ENCODE measurements at regions not wholly inside any gene's neighbourhood (a gene's known extent, or its start where the extent isn't known, plus 50 kb on each side); places are given as distances from the start of the nearest gene placed in this dataset.

DNA sequence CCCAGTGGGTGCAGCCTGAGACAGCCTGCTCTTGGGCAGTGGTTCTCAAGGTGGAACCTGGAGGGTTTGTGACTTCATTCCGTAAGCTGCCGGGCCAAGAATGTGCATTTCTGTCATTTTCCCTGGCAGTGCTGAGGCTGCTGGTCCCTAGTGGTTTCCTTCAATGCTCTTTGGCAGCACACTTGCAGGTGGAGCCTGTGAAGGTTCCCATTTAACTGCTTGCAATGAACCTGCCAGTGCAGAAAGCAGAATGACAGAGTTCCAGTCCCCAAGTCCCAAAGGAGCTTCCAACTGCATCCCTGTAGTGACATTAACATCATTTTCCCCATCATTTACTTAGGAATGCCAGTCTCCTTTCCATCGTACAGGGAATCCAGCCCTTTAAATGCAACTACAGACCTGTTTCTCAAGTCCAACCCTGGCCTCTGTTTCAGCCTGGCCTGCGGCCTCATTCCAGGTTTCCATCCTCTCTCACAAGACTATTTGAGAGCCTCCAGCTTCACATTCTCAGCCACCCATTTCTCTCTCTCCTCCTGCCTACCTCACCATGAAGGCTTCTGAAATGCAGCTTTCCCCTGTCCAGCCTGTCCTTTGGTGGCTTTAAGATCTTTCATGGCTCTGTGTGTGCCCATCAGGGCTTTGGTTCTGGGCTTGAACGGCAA lies 149.7 kb upstream of the GGTLC1 start:
- Histone ChIP-seq H3K27ac (no peak overlapping the region), H3K4me3 (no peak overlapping the region), H3K27me3 (no peaks in the 10 kb centered on the region), H3K36me3 (no peaks in the 10 kb centered on the region), H3K9me3 (peaks cover 0 to 9% (median 0%) of the 10 kb centered on the region in 4 donors), H3K4me1 (no peaks in the 10 kb centered on the region)
- no peak for TF ChIP-seq EP300 (IDR thresholded peaks at IDR 0.05)
- TF ChIP-seq, protein P1, sequence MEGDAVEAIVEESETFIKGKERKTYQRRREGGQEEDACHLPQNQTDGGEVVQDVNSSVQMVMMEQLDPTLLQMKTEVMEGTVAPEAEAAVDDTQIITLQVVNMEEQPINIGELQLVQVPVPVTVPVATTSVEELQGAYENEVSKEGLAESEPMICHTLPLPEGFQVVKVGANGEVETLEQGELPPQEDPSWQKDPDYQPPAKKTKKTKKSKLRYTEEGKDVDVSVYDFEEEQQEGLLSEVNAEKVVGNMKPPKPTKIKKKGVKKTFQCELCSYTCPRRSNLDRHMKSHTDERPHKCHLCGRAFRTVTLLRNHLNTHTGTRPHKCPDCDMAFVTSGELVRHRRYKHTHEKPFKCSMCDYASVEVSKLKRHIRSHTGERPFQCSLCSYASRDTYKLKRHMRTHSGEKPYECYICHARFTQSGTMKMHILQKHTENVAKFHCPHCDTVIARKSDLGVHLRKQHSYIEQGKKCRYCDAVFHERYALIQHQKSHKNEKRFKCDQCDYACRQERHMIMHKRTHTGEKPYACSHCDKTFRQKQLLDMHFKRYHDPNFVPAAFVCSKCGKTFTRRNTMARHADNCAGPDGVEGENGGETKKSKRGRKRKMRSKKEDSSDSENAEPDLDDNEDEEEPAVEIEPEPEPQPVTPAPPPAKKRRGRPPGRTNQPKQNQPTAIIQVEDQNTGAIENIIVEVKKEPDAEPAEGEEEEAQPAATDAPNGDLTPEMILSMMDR (IDR thresholded peaks at IDR 0.05), result no peak
- no peak for TF ChIP-seq POLR2AphosphoS5 (IDR thresholded peaks at IDR 0.05)
- TF ChIP-seq POLR2A (IDR thresholded peaks at IDR 0.05), result no peak
- DNase-seq (no peak), ATAC-seq (ENCODE audit: low FRiP score in 2 of 2) (no peak)
- 86% methylated on average over 5 of the region's 5 CpGs for WGBS, 2 donors

DNA sequence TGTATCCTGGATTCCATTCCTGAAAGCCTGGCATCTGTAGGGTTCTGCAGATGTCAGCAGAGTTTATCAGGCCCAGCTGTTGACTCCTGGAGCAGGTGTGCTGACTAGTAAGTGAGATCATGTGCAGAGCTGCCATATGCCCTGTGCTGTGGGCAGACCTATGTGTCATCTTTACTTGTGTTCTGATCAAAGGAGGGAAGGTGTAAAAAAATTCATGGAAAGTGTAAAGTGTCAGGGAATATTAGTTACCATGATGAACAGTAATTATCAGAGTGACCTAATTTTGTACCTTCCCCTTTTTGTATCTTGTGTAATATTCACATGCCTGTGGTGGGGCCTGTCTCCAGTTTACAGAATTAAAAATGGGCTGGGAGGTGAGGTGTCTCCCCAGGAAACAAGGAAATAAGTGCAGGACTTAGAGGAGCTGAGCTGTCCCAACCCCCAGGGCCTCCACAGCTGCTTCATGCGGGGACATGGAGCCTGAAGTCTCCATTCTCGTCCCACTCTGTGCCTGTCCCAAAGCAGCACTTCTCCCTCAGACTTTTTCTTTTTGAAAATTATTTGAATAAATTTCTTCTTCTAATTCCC lies 148.2 kb upstream of the GGTLC1 start:
- H3K9me3 ChIP-seq, result peaks cover 0 to 9% (median 0%) of the 10 kb centered on the region in 4 donors
- WGBS, 2 donors, result 71 to 75% methylated on average over 2 of the region's 2 CpGs
- H3K4me1 ChIP-seq, result no peaks in the 10 kb centered on the region
- ATAC-seq (ENCODE audit: low FRiP score in 2 of 2), result no peak
- no peak overlapping the region for H3K4me3 ChIP-seq
- TF ChIP-seq POLR2A (IDR thresholded peaks at IDR 0.05) (no peak), EP300 (IDR thresholded peaks at IDR 0.05) (no peak)
- no peaks in the 10 kb centered on the region for H3K36me3 ChIP-seq
- no peak for DNase-seq
- H3K27me3 ChIP-seq, result no peaks in the 10 kb centered on the region
- no peak overlapping the region for H3K27ac ChIP-seq

DNA sequence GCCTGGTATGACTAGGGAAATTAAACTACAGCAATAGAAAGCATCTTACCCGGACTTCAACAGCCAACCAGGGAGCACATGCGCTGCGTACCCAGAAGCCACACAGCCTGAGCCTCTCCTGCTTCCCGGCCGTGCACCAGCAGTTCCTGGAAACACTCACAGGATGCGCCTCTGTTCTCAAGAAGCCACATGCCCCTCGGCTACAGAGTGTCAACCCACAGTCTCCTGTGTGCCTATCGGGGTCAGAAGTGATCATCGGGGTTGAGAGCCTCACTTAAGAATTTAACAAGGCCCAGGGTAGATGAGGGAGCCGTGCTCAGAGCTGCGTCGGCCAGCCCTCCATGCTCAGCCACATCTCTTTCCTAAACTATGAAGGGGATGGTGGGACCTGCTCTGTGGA lies 147.2 kb upstream of the GGTLC1 start:
- Histone ChIP-seq H3K27ac (no peak overlapping the region), H3K4me1 (no peaks in the 10 kb centered on the region), H3K36me3 (no peaks in the 10 kb centered on the region), H3K9me3 (peaks cover 0 to 2% (median 0%) of the 10 kb centered on the region in 4 donors), H3K4me3 (no peak overlapping the region), H3K27me3 (no peaks in the 10 kb centered on the region)
- ATAC-seq (ENCODE audit: low FRiP score in 2 of 2) (no peak), DNase-seq (no peak)
- TF ChIP-seq, protein P1 (IDR thresholded peaks at IDR 0.05), result no peak
- TF ChIP-seq POLR2AphosphoS5 (IDR thresholded peaks at IDR 0.05) (no peak), EP300 (IDR thresholded peaks at IDR 0.05) (no peak), POLR2A (IDR thresholded peaks at IDR 0.05) (no peak)
- 82 to 85% methylated on average over 4 to 12 of the region's 12 CpGs for WGBS, 2 donors

DNA sequence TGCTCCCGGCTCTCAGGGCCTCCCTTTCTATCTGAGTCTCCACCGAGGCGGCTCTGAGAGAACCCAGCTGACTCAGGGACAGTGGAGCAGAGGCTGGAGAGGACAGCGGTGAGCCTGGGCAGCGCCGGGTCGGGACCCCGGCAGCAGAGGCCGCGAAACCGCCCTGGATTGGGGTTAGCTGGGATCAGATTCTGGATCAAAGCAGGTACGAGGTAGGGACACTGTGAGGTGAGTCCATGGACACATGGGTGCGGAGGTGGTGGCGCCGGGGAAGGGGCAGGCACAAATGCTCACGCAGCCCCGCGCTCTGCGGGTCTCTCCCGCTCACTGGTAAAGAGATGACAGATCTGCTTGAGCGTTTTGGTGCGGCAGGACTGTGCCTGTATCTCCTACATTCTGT lies 146.4 kb upstream of the GGTLC1 start:
- ATAC-seq (ENCODE audit: low FRiP score in 2 of 2), result peak in 1 of 2 donors; percentile 9
- 94 to 98% methylated on average over 18 to 22 of the region's 22 CpGs for WGBS, 2 donors
- H3K36me3 ChIP-seq, result no peaks in the 10 kb centered on the region
- no peaks in the 10 kb centered on the region for H3K4me1 ChIP-seq
- no peak overlapping the region for H3K27ac ChIP-seq
- H3K4me3 ChIP-seq, result no peak overlapping the region
- DNase-seq, result peak in 1 of 2 donors; percentile 59
- H3K27me3 ChIP-seq, result no peaks in the 10 kb centered on the region
- TF ChIP-seq POLR2A (IDR thresholded peaks at IDR 0.05), result no peak
- TF ChIP-seq POLR2AphosphoS5 (IDR thresholded peaks at IDR 0.05), result no peak
- no peak for TF ChIP-seq EP300 (IDR thresholded peaks at IDR 0.05)
- TF ChIP-seq, protein P1 (IDR thresholded peaks at IDR 0.05), result no peak
- no peaks in the 10 kb centered on the region for H3K9me3 ChIP-seq

DNA sequence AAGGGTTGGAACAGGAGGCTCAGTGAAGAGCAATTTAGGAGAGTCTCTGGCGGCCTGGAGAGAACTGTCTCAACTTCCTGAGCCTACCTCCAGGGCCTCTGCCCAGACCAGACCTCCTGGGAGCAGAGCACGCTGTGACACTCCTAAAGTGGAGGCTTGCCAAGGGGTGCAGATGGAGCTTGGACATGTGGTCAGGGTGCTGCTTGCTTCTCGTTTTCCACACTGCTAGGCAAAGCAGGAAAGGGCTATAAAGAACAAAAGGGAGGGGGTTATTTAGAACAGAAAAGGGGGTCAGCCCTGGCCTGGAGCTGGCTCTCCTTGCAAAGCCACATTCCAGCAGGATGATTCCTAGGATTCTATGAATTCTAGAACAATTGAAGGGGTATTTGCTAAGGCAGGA lies 145.7 kb upstream of the GGTLC1 start:
- DNase-seq, result no peak
- no peak for ATAC-seq (ENCODE audit: low FRiP score in 2 of 2)
- TF ChIP-seq EP300 (IDR thresholded peaks at IDR 0.05), result no peak
- TF ChIP-seq, protein P1 (IDR thresholded peaks at IDR 0.05), result no peak
- no peak for TF ChIP-seq POLR2A (IDR thresholded peaks at IDR 0.05)
- no peak for TF ChIP-seq POLR2AphosphoS5 (IDR thresholded peaks at IDR 0.05)
- no peaks in the 10 kb centered on the region for H3K36me3 ChIP-seq
- no peak overlapping the region for H3K4me3 ChIP-seq
- H3K9me3 ChIP-seq, result no peaks in the 10 kb centered on the region
- H3K27ac ChIP-seq, result no peak overlapping the region
- H3K4me1 ChIP-seq, result no peaks in the 10 kb centered on the region
- WGBS, 2 donors, result 23 to 42% methylated on average over 3 of the region's 3 CpGs
- H3K27me3 ChIP-seq, result no peaks in the 10 kb centered on the region

All from upper lobe of left lung (tissue), 6 donors.